GM21526 (cell line): ENCODE measurements at regions not wholly inside any gene's neighbourhood (a gene's known extent, or its start where the extent isn't known, plus 50 kb on each side); places are given as distances from the start of the nearest gene placed in this dataset.
"Not testable (repeated sequence)": the region's sequence is repeated elsewhere in the genome, so short reads cannot be mapped to it uniquely, and the experiment has no call there.

Experiments
- ATAC-seq: cut with Tn5 transposase; IDR thresholded peaks from one replicate; pipeline ENCODE4 v1.9.1; 2021; ENCODE audit warnings: moderate library complexity; ENCODE audit not compliant: unreplicated experiment, low FRiP score

GRCh38 chr1:239125893-239126292, 260.5 kb upstream of the CHRM3 start:
- no peak for ATAC-seq

- no peak for ATAC-seq
These were observed 261.3 kb upstream of the CHRM3 start for GRCh38 chr1:239125027-239125426.

- ATAC-seq = no peak
These were observed 263.1 kb upstream of the CHRM3 start for GRCh38 chr1:239123260-239123659.

GRCh38 chr1:239112101-239112935, 274.1 kb upstream of the CHRM3 start:
- ATAC-seq = no peak

- ATAC-seq = no peak
These were observed 278.7 kb upstream of the CHRM3 start for GRCh38 chr1:239107676-239108075.

- not testable (repeated sequence) for ATAC-seq
These were observed 279.7 kb upstream of the CHRM3 start for GRCh38 chr1:239106689-239107088.

- ATAC-seq = no peak
These were observed 287.8 kb upstream of the CHRM3 start for GRCh38 chr1:239098400-239099037.

GRCh38 chr1:239091537-239091936, 294.8 kb upstream of the CHRM3 start:
- ATAC-seq = no peak

- no peak for ATAC-seq
These were observed 301.8 kb upstream of the CHRM3 start for GRCh38 chr1:239084459-239085080.

- ATAC-seq = not testable (repeated sequence)
These were observed 304.4 kb upstream of the CHRM3 start for GRCh38 chr1:239081947-239082346.

GRCh38 chr1:239067480-239067879, 318.9 kb upstream of the CHRM3 start:
- ATAC-seq = no peak

GRCh38 chr1:239067058-239067457, 319.3 kb upstream of the CHRM3 start:
- ATAC-seq = no peak

- ATAC-seq = no peak
These were observed 324.6 kb upstream of the CHRM3 start for GRCh38 chr1:239061770-239062169.

- no peak for ATAC-seq
These were observed 328.2 kb upstream of the CHRM3 start for GRCh38 chr1:239058190-239058589.

GRCh38 chr1:239056940-239057339, 329.4 kb upstream of the CHRM3 start:
- ATAC-seq = no peak

GRCh38 chr1:239053279-239053678, 333.1 kb upstream of the CHRM3 start:
- no peak for ATAC-seq

- no peak for ATAC-seq
These were observed 336.8 kb upstream of the CHRM3 start for GRCh38 chr1:239049571-239049970.

GRCh38 chr1:239044829-239045228, 341.5 kb upstream of the CHRM3 start:
- ATAC-seq = no peak

- ATAC-seq = no peak
These were observed 345.8 kb upstream of the CHRM3 start for GRCh38 chr1:239040523-239040922.

- no peak for ATAC-seq
These were observed 355.1 kb upstream of the CHRM3 start for GRCh38 chr1:239031310-239031709.

GRCh38 chr1:239025997-239026694, 360.2 kb upstream of the CHRM3 start:
- ATAC-seq = no peak
